Retinal pigment epithelial cell (primary cell): ENCODE measurements at regions not wholly inside any gene's neighbourhood (a gene's known extent, or its start where the extent isn't known, plus 50 kb on each side); places are given as distances from the start of the nearest gene placed in this dataset.

Experiments
- DNase-seq: peaks from one replicate; pipeline ENCODE4 v3.0.0-alpha.2; 2010; ENCODE audit warnings: low read depth
- H3K4me3 ChIP-seq: 2 replicates; pipeline ENCODE4 v1.5.1; 2011; ENCODE audit warnings: mild to moderate bottlenecking, low read length, control low read depth, moderate library complexity
- CTCF ChIP-seq: conservative IDR thresholded peaks from 2 replicates; pipeline ENCODE4 v1.5.1; 2011; ENCODE audit warnings: low read depth, low read length, control low read depth, inconsistent platforms

- H3K4me3 ChIP-seq, result no peak overlapping the region
- TF ChIP-seq CTCF, result no peak
- no peak for DNase-seq
Observed at GRCh38 chr12:124682425-124683151, 115.2 kb upstream of the NCOR2 start.

- no peak for TF ChIP-seq CTCF
- no peak for DNase-seq
- H3K4me3 ChIP-seq, result no peak overlapping the region
Observed at GRCh38 chr12:124681779-124682391, 114.5 kb upstream of the NCOR2 start.

- TF ChIP-seq CTCF, result peak; percentile 28
- DNase-seq, result no peak
- no peak overlapping the region for H3K4me3 ChIP-seq
Observed at GRCh38 chr12:124680863-124681778, 113.7 kb upstream of the NCOR2 start.

- no peak for DNase-seq
- TF ChIP-seq CTCF, result no peak
Observed at GRCh38 chr12:124679533-124680371, 112.3 kb upstream of the NCOR2 start.

GRCh38 chr12:124679047-124679446, 111.6 kb upstream of the NCOR2 start:
- TF ChIP-seq CTCF, result no peak
- no peak for DNase-seq
- no peak overlapping the region for H3K4me3 ChIP-seq

More at GRCh38 chr12:124679533-124680371, 112.3 kb upstream of the NCOR2 start:
- H3K4me3 ChIP-seq, result no peak overlapping the region

- TF ChIP-seq CTCF, result no peak
- no peak for DNase-seq
- H3K4me3 ChIP-seq, result no peak overlapping the region
Observed at GRCh38 chr12:124678421-124678893, 111.0 kb upstream of the NCOR2 start.
